DMS153 (cell line): ENCODE measurements at regions not wholly inside any gene's neighbourhood (a gene's known extent, or its start where the extent isn't known, plus 50 kb on each side); places are given as distances from the start of the nearest gene placed in this dataset.

Experiments
- DNase-seq: peaks from one replicate; lab custom pipeline; 2025; lab: John Stamatoyannopoulos, UW

- DNase-seq, result no peak
Measured at GRCh38 chr22:49096476-49096875, 731.2 kb downstream of the BRD1 start.

- DNase-seq, result no peak
Measured at GRCh38 chr22:49095366-49095765, 732.3 kb downstream of the BRD1 start.

- no peak for DNase-seq
Measured at GRCh38 chr22:49094858-49095257, 732.8 kb downstream of the BRD1 start.

- DNase-seq, result peak; percentile 25
Measured at GRCh38 chr22:49094151-49094550, 733.5 kb downstream of the BRD1 start.

- no peak for DNase-seq
Measured at GRCh38 chr22:49093192-49093880, 734.3 kb downstream of the BRD1 start.

GRCh38 chr22:49092716-49093115 lies 735.0 kb downstream of the BRD1 start:
- DNase-seq, result no peak

- DNase-seq, result no peak
Measured at GRCh38 chr22:49091917-49092545, 735.6 kb downstream of the BRD1 start.

GRCh38 chr22:49091451-49091850 lies 736.2 kb downstream of the BRD1 start:
- DNase-seq, result no peak

- DNase-seq, result peak; percentile 45
Measured at GRCh38 chr22:49090853-49091135, 736.9 kb downstream of the BRD1 start.

GRCh38 chr22:49090061-49090852 lies 737.4 kb downstream of the BRD1 start:
- DNase-seq, result no peak

GRCh38 chr22:49088801-49089791 lies 738.6 kb downstream of the BRD1 start:
- no peak for DNase-seq

GRCh38 chr22:49087716-49088601 lies 739.7 kb downstream of the BRD1 start:
- DNase-seq, result no peak

GRCh38 chr22:49087198-49087597 lies 740.5 kb downstream of the BRD1 start:
- peak; percentile 46 for DNase-seq

GRCh38 chr22:49086606-49087157 lies 741.0 kb downstream of the BRD1 start:
- DNase-seq, result no peak

GRCh38 chr22:49086181-49086580 lies 741.5 kb downstream of the BRD1 start:
- DNase-seq, result peak; percentile 64

- peak; percentile 27 for DNase-seq
Measured at GRCh38 chr22:49084206-49084605, 743.5 kb downstream of the BRD1 start.

- DNase-seq, result no peak
Measured at GRCh38 chr22:49083607-49084006, 744.1 kb downstream of the BRD1 start.

- DNase-seq, result no peak
Measured at GRCh38 chr22:49082451-49082850, 745.2 kb downstream of the BRD1 start.

- no peak for DNase-seq
Measured at GRCh38 chr22:49081926-49082325, 745.7 kb downstream of the BRD1 start.

GRCh38 chr22:49081261-49081666 lies 746.4 kb downstream of the BRD1 start:
- no peak for DNase-seq

- DNase-seq, result no peak
Measured at GRCh38 chr22:49080631-49081030, 747.0 kb downstream of the BRD1 start.
